PFSK-1 (cell line): ENCODE measurements at regions not wholly inside any gene's neighbourhood (a gene's known extent, or its start where the extent isn't known, plus 50 kb on each side); places are given as distances from the start of the nearest gene placed in this dataset.

Source experiments
- POLR2AphosphoS5 ChIP-seq: IDR thresholded peaks from 2 replicates; pipeline ENCODE4 v1.6.1; 2012; ENCODE audit warnings: low read depth, mild to moderate bottlenecking, control low read depth, low read length, moderate library complexity
- SIN3A ChIP-seq: IDR thresholded peaks from 2 replicates; pipeline ENCODE4 v1.6.1; 2012; ENCODE audit warnings: mild to moderate bottlenecking, low read length, moderate library complexity, borderline replicate concordance; ENCODE audit not compliant: insufficient read depth
- TAF1 ChIP-seq: IDR thresholded peaks from 2 replicates; pipeline ENCODE4 v1.6.1; 2012; ENCODE audit warnings: low read length, control low read depth, borderline replicate concordance; ENCODE audit not compliant: insufficient read depth

DNA sequence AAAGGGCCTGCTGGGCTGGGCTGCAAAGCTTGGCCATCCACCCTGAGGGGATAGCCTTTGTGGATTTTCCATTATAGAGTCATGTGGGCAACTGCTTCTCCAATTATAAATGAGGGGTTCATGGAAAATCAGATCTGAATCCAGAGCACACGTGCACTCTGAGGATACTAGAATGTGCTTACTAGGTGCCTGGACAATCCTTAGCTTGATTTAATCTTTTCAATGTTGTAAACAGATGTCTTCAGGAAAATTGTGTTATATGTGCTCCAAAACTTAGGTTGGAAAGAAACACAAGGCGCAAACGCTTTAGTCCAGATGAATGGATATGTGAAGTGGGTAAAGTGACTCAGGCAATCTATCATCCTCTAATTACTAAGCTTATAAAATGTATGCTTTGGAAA is 92.0 kb downstream of the SLC17A6 start:
- TF ChIP-seq POLR2AphosphoS5 (no peak), TAF1 (no peak), SIN3A (no peak)
